Progenitor cell of endocrine pancreas (in vitro differentiated cells): ENCODE measurements at regions not wholly inside any gene's neighbourhood (a gene's known extent, or its start where the extent isn't known, plus 50 kb on each side); places are given as distances from the start of the nearest gene placed in this dataset.
A peak's percentile ranks its signal among the peaks of the same experiment; 100 is the strongest.

Experiments used
- DNase-seq: peaks from one replicate; pipeline ENCODE4 v3.0.0; 2021; ENCODE audit warnings: low spot score; ENCODE audit not compliant: unreplicated experiment
- H3K27ac Mint-ChIP-seq: 2 replicates; pipeline ENCODE4 v1.8.0; 2021; ENCODE audit warnings: mild to moderate bottlenecking, moderate library complexity, mixed read lengths
- H3K27me3 Mint-ChIP-seq: 2 replicates; pipeline ENCODE4 v1.8.0; 2021; ENCODE audit warnings: mixed read lengths
- H3K36me3 Mint-ChIP-seq: 2 replicates; pipeline ENCODE4 v1.8.0; 2022; ENCODE audit warnings: mixed read lengths; ENCODE audit not compliant: insufficient read depth
- H3K4me1 Mint-ChIP-seq: 2 replicates; pipeline ENCODE4 v1.8.0; 2021; ENCODE audit warnings: low read depth, mixed read lengths
- H3K4me3 Mint-ChIP-seq: 2 replicates; pipeline ENCODE4 v1.8.0; 2021; ENCODE audit warnings: low read depth, mild to moderate bottlenecking, moderate library complexity, mixed read lengths
- H3K9me3 Mint-ChIP-seq: 2 replicates; pipeline ENCODE4 v1.8.0; 2021; ENCODE audit warnings: low read depth, mixed read lengths
- CTCF ChIP-seq: fragments of 200-600 bp; sonication (generic); IDR thresholded peaks from one replicate; pipeline ENCODE4 v1.5.0; 2021; ENCODE audit warnings: antibody characterized with exemption, mild to moderate bottlenecking; ENCODE audit not compliant: unreplicated experiment

GRCh38 chr2:204226305-204226880 is 289.8 kb downstream of the ICOS start:
- H3K9me3 Mint-ChIP-seq = no peaks in the 10 kb centered on the region
- no peak overlapping the region for H3K4me3 Mint-ChIP-seq
- DNase-seq = no peak
- H3K27ac Mint-ChIP-seq = peak overlapping the region; percentile 9
- H3K4me1 Mint-ChIP-seq = peaks cover 19% of the 10 kb centered on the region
- peaks cover 3% of the 10 kb centered on the region for H3K27me3 Mint-ChIP-seq
- no peak for TF ChIP-seq CTCF
- no peaks in the 10 kb centered on the region for H3K36me3 Mint-ChIP-seq

- no peak for TF ChIP-seq CTCF
- Mint-ChIP-seq H3K27me3 (peaks cover 3% of the 10 kb centered on the region), H3K27ac (no peak overlapping the region), H3K9me3 (no peaks in the 10 kb centered on the region), H3K36me3 (no peaks in the 10 kb centered on the region), H3K4me3 (no peak overlapping the region), H3K4me1 (peaks cover 19% of the 10 kb centered on the region)
- DNase-seq = no peak
Measured at GRCh38 chr2:204228169-204228886, 291.8 kb downstream of the ICOS start.

GRCh38 chr2:204234248-204234647 is 297.7 kb downstream of the ICOS start:
- no peaks in the 10 kb centered on the region for H3K36me3 Mint-ChIP-seq

GRCh38 chr2:204234879-204235278 is 298.3 kb downstream of the ICOS start:
- no peak for DNase-seq
- no peaks in the 10 kb centered on the region for H3K4me1 Mint-ChIP-seq
- no peaks in the 10 kb centered on the region for H3K27me3 Mint-ChIP-seq
- no peak overlapping the region for H3K27ac Mint-ChIP-seq
- TF ChIP-seq CTCF = no peak
- H3K4me3 Mint-ChIP-seq = no peak overlapping the region
- H3K36me3 Mint-ChIP-seq = no peaks in the 10 kb centered on the region
- H3K9me3 Mint-ChIP-seq = no peaks in the 10 kb centered on the region

More at GRCh38 chr2:204234248-204234647, 297.7 kb downstream of the ICOS start:
- Mint-ChIP-seq H3K27me3 (no peaks in the 10 kb centered on the region), H3K9me3 (no peaks in the 10 kb centered on the region), H3K27ac (no peak overlapping the region), H3K4me3 (no peak overlapping the region), H3K4me1 (no peaks in the 10 kb centered on the region)
- no peak for DNase-seq
- TF ChIP-seq CTCF = no peak

GRCh38 chr2:204237416-204237815 is 300.9 kb downstream of the ICOS start:
- Mint-ChIP-seq H3K4me1 (no peaks in the 10 kb centered on the region), H3K36me3 (no peaks in the 10 kb centered on the region), H3K27me3 (no peaks in the 10 kb centered on the region), H3K4me3 (no peak overlapping the region), H3K9me3 (no peaks in the 10 kb centered on the region), H3K27ac (no peak overlapping the region)
- TF ChIP-seq CTCF = no peak
- DNase-seq = no peak
